ENCODE measurements at regions not wholly inside any gene's neighbourhood (a gene's known extent, or its start where the extent isn't known, plus 50 kb on each side); places are given as distances from the start of the nearest gene placed in this dataset.

GRCh38 chr2:199685669-199686068, 165.3 kb downstream of the FTCDNL1 start:
- Histone ChIP-seq H3K27me3 (no peaks in the 10 kb centered on the region), H3K27ac (no peak overlapping the region), H3K9me3 (no peaks in the 10 kb centered on the region), H3K4me3 (no peak overlapping the region), H3K4me1 (no peaks in the 10 kb centered on the region), H3K36me3 (no peaks in the 10 kb centered on the region)
- ATAC-seq, result no peak
- no peak for FAIRE-seq
- no peak for TF ChIP-seq CTCF (IDR thresholded peaks at IDR 0.05)
- no peak for DNase-seq
- intact Hi-C loops (cut with DNase I), result no loop called here

- ATAC-seq (no peak), FAIRE-seq (no peak), DNase-seq (no peak)
- no peaks in the 10 kb centered on the region for H3K9me3 ChIP-seq
- TF ChIP-seq CTCF (IDR thresholded peaks at IDR 0.05), result no peak
- no peaks in the 10 kb centered on the region for H3K36me3 ChIP-seq
- H3K27me3 ChIP-seq, result no peaks in the 10 kb centered on the region
- no peak overlapping the region for H3K27ac ChIP-seq
- intact Hi-C loops (cut with DNase I), result no loop called here
- H3K4me1 ChIP-seq, result no peaks in the 10 kb centered on the region
- 57 to 76% methylated on average over 2 of the region's 2 CpGs for WGBS, 2 donors
- H3K4me3 ChIP-seq, result no peak overlapping the region
Measured at GRCh38 chr2:199684832-199685231, 166.2 kb downstream of the FTCDNL1 start.

- no peak for ATAC-seq
- no peak for FAIRE-seq
- intact Hi-C loops (cut with DNase I), result no loop called here
- H3K4me3 ChIP-seq, result no peak overlapping the region
- TF ChIP-seq CTCF (IDR thresholded peaks at IDR 0.05), result no peak
- no peak overlapping the region for H3K27ac ChIP-seq
- no peaks in the 10 kb centered on the region for H3K36me3 ChIP-seq
- WGBS, 2 donors, result 70% methylated on average over 1 of the region's 1 CpG
- no peaks in the 10 kb centered on the region for H3K9me3 ChIP-seq
- H3K27me3 ChIP-seq, result no peaks in the 10 kb centered on the region
- H3K4me1 ChIP-seq, result no peaks in the 10 kb centered on the region
- no peak for DNase-seq
Measured at GRCh38 chr2:199684168-199684567, 166.8 kb downstream of the FTCDNL1 start.

- WGBS, 2 donors, result 71 to 79% methylated on average over 1 of the region's 1 CpG
- no peaks in the 10 kb centered on the region for H3K9me3 ChIP-seq
- no peak overlapping the region for H3K27ac ChIP-seq
- DNase-seq (no peak), FAIRE-seq (no peak), ATAC-seq (no peak)
- no peaks in the 10 kb centered on the region for H3K27me3 ChIP-seq
- H3K36me3 ChIP-seq, result no peaks in the 10 kb centered on the region
- H3K4me1 ChIP-seq, result no peaks in the 10 kb centered on the region
- TF ChIP-seq CTCF (IDR thresholded peaks at IDR 0.05), result no peak
- intact Hi-C loops (cut with DNase I), result no loop called here
- no peak overlapping the region for H3K4me3 ChIP-seq
Measured at GRCh38 chr2:199682001-199682400, 169.0 kb downstream of the FTCDNL1 start.

- TF ChIP-seq CTCF (IDR thresholded peaks at IDR 0.05), result no peak
- Histone ChIP-seq H3K4me3 (no peak overlapping the region), H3K27me3 (no peaks in the 10 kb centered on the region), H3K4me1 (no peaks in the 10 kb centered on the region), H3K9me3 (no peaks in the 10 kb centered on the region), H3K27ac (no peak overlapping the region), H3K36me3 (no peaks in the 10 kb centered on the region)
- DNase-seq, result no peak
- no peak for ATAC-seq
- WGBS, 2 donors, result 86 to 91% methylated on average over 4 of the region's 4 CpGs
- intact Hi-C loops (cut with DNase I), result no loop called here
- no peak for FAIRE-seq
Measured at GRCh38 chr2:199680482-199680881, 170.5 kb downstream of the FTCDNL1 start.

All from pancreas (tissue), 10 donors.